ENCODE measurements at regions not wholly inside any gene's neighbourhood (a gene's known extent, or its start where the extent isn't known, plus 50 kb on each side); places are given as distances from the start of the nearest gene placed in this dataset.

- TF ChIP-seq REST (IDR thresholded peaks at IDR 0.05; ENCODE audit: insufficient replicate concordance, low read depth) = no peak
- TF ChIP-seq SPI1 (IDR thresholded peaks at IDR 0.05; ENCODE audit: borderline replicate concordance, low read depth) = no peak
- TF ChIP-seq POLR2AphosphoS5 (IDR thresholded peaks at IDR 0.05; ENCODE audit: low read depth) = no peak
- TF ChIP-seq, protein P1, sequence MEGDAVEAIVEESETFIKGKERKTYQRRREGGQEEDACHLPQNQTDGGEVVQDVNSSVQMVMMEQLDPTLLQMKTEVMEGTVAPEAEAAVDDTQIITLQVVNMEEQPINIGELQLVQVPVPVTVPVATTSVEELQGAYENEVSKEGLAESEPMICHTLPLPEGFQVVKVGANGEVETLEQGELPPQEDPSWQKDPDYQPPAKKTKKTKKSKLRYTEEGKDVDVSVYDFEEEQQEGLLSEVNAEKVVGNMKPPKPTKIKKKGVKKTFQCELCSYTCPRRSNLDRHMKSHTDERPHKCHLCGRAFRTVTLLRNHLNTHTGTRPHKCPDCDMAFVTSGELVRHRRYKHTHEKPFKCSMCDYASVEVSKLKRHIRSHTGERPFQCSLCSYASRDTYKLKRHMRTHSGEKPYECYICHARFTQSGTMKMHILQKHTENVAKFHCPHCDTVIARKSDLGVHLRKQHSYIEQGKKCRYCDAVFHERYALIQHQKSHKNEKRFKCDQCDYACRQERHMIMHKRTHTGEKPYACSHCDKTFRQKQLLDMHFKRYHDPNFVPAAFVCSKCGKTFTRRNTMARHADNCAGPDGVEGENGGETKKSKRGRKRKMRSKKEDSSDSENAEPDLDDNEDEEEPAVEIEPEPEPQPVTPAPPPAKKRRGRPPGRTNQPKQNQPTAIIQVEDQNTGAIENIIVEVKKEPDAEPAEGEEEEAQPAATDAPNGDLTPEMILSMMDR (IDR thresholded peaks at IDR 0.05; ENCODE audit: insufficient read depth, low read length) = no peak
- no peak for TF ChIP-seq GABPA (IDR thresholded peaks at IDR 0.05; ENCODE audit: low read depth)
- no peak overlapping the region for H3K27ac ChIP-seq (replicated peaks)
- H3K27me3 ChIP-seq (ENCODE audit: insufficient read depth, poor library complexity, severe bottlenecking) = no peaks in the 10 kb centered on the region
- no peak overlapping the region for H3K4me3 ChIP-seq (replicated peaks; ENCODE audit: insufficient read depth, low read length)
- DNase-seq (ENCODE audit: low read depth in 1 of 2, low spot score in 1 of 2) = no peak
Measured at GRCh38 chr7:12772768-12773167, 85.3 kb downstream of the ARL4A start.

- DNase-seq (ENCODE audit: low read depth in 1 of 2, low spot score in 1 of 2) = no peak
Measured at GRCh38 chr7:12777257-12777656, 89.8 kb downstream of the ARL4A start.

GRCh38 chr7:12779947-12780346 lies 92.5 kb downstream of the ARL4A start:
- no peak for DNase-seq (ENCODE audit: low read depth in 1 of 2, low spot score in 1 of 2)
- no peak overlapping the region for H3K4me3 ChIP-seq (replicated peaks; ENCODE audit: insufficient read depth, low read length)
- TF ChIP-seq REST (IDR thresholded peaks at IDR 0.05; ENCODE audit: insufficient replicate concordance, low read depth) (no peak), SPI1 (IDR thresholded peaks at IDR 0.05; ENCODE audit: borderline replicate concordance, low read depth) (no peak), GABPA (IDR thresholded peaks at IDR 0.05; ENCODE audit: low read depth) (no peak)
- TF ChIP-seq, protein P1 (IDR thresholded peaks at IDR 0.05; ENCODE audit: insufficient read depth, low read length) = no peak

More at GRCh38 chr7:12777257-12777656, 89.8 kb downstream of the ARL4A start:
- TF ChIP-seq, protein P1 (IDR thresholded peaks at IDR 0.05; ENCODE audit: insufficient read depth, low read length) = no peak
- TF ChIP-seq SPI1 (IDR thresholded peaks at IDR 0.05; ENCODE audit: borderline replicate concordance, low read depth) = no peak
- no peak for TF ChIP-seq POLR2AphosphoS5 (IDR thresholded peaks at IDR 0.05; ENCODE audit: low read depth)
- no peak for TF ChIP-seq GABPA (IDR thresholded peaks at IDR 0.05; ENCODE audit: low read depth)
- no peak for TF ChIP-seq REST (IDR thresholded peaks at IDR 0.05; ENCODE audit: insufficient replicate concordance, low read depth)
- H3K27ac ChIP-seq (replicated peaks) = no peak overlapping the region
- H3K4me3 ChIP-seq (replicated peaks; ENCODE audit: insufficient read depth, low read length) = no peak overlapping the region
- H3K27me3 ChIP-seq (ENCODE audit: insufficient read depth, poor library complexity, severe bottlenecking) = no peaks in the 10 kb centered on the region

More at GRCh38 chr7:12779947-12780346, 92.5 kb downstream of the ARL4A start:
- Histone ChIP-seq H3K27me3 (ENCODE audit: insufficient read depth, poor library complexity, severe bottlenecking) (no peaks in the 10 kb centered on the region), H3K27ac (replicated peaks) (no peak overlapping the region)
